ENCODE measurements at regions not wholly inside any gene's neighbourhood (a gene's known extent, or its start where the extent isn't known, plus 50 kb on each side); places are given as distances from the start of the nearest gene placed in this dataset.

DNA sequence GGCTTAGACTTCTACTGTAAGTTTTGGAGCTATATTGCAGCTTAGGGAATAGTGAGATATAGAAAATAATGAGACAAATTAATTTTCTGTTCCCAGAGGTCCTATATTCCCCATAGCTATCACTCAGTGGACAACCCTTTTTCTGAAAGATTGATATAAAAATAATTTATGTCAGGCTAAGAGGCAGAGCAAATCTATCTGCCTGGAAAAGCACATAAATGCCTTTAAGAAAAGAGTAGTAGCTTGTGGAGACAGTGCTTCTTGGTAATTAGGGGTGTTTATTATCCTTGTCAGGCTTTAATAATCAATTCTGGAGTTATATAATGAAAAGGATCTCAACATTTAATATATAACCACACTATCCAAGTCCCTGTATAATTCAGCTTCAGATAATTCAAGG lies 1162.8 kb upstream of the PCDH20 start:
- TF ChIP-seq EP300 (IDR thresholded peaks at IDR 0.05; ENCODE audit: borderline replicate concordance), result no peak
- TF ChIP-seq CREB1 (IDR thresholded peaks at IDR 0.05; ENCODE audit: low read depth), result no peak
- TF ChIP-seq ZBTB7A (IDR thresholded peaks at IDR 0.05; ENCODE audit: low read depth), result no peak
- TF ChIP-seq FOXM1 (IDR thresholded peaks at IDR 0.05; ENCODE audit: borderline replicate concordance, low read depth), result no peak
- TF ChIP-seq CEBPB (IDR thresholded peaks at IDR 0.05), result no peak
- no peak for TF ChIP-seq EGR1 (IDR thresholded peaks at IDR 0.05)
- no peak for TF ChIP-seq YY1 (IDR thresholded peaks at IDR 0.05; ENCODE audit: low read depth)
- no peak for TF ChIP-seq TEAD4 (IDR thresholded peaks at IDR 0.05)
- TF ChIP-seq, protein P1, sequence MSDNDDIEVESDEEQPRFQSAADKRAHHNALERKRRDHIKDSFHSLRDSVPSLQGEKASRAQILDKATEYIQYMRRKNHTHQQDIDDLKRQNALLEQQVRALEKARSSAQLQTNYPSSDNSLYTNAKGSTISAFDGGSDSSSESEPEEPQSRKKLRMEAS (IDR thresholded peaks at IDR 0.05), result no peak
- TF ChIP-seq, protein P2, sequence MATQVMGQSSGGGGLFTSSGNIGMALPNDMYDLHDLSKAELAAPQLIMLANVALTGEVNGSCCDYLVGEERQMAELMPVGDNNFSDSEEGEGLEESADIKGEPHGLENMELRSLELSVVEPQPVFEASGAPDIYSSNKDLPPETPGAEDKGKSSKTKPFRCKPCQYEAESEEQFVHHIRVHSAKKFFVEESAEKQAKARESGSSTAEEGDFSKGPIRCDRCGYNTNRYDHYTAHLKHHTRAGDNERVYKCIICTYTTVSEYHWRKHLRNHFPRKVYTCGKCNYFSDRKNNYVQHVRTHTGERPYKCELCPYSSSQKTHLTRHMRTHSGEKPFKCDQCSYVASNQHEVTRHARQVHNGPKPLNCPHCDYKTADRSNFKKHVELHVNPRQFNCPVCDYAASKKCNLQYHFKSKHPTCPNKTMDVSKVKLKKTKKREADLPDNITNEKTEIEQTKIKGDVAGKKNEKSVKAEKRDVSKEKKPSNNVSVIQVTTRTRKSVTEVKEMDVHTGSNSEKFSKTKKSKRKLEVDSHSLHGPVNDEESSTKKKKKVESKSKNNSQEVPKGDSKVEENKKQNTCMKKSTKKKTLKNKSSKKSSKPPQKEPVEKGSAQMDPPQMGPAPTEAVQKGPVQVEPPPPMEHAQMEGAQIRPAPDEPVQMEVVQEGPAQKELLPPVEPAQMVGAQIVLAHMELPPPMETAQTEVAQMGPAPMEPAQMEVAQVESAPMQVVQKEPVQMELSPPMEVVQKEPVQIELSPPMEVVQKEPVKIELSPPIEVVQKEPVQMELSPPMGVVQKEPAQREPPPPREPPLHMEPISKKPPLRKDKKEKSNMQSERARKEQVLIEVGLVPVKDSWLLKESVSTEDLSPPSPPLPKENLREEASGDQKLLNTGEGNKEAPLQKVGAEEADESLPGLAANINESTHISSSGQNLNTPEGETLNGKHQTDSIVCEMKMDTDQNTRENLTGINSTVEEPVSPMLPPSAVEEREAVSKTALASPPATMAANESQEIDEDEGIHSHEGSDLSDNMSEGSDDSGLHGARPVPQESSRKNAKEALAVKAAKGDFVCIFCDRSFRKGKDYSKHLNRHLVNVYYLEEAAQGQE (IDR thresholded peaks at IDR 0.05; ENCODE audit: low read depth), result no peak
- no peak for TF ChIP-seq NFIC (IDR thresholded peaks at IDR 0.05)
- TF ChIP-seq RAD21 (IDR thresholded peaks at IDR 0.05; ENCODE audit: low read depth), result no peak
- no peak for TF ChIP-seq TCF12 (IDR thresholded peaks at IDR 0.05; ENCODE audit: low read depth)
- TF ChIP-seq, protein P3, sequence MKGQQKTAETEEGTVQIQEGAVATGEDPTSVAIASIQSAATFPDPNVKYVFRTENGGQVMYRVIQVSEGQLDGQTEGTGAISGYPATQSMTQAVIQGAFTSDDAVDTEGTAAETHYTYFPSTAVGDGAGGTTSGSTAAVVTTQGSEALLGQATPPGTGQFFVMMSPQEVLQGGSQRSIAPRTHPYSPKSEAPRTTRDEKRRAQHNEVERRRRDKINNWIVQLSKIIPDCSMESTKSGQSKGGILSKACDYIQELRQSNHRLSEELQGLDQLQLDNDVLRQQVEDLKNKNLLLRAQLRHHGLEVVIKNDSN (IDR thresholded peaks at IDR 0.05), result no peak
- TF ChIP-seq TAF1 (IDR thresholded peaks at IDR 0.05; ENCODE audit: low read depth), result no peak

DNA sequence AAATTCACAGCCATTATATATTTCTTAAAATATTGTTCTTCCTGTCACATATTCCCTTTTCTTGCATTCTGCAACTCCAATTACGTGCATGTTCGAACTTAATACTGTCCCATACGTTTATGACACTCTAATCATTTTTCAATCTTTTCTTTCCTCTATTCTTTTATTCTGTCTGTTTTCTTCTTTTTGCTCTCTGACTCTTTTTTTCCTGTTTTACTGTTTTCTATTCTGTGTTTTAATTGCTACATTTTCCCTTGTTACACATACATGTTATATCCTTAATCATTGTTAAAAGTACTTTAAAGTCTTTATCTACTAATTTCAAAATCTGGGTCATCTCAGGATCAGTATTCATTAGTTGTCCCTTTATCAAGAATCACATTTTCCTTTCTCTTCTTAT lies 1149.1 kb upstream of the PCDH20 start:
- no peak for TF ChIP-seq TCF12 (IDR thresholded peaks at IDR 0.05; ENCODE audit: low read depth)
- TF ChIP-seq TEAD4 (IDR thresholded peaks at IDR 0.05), result no peak
- no peak for TF ChIP-seq FOXM1 (IDR thresholded peaks at IDR 0.05; ENCODE audit: borderline replicate concordance, low read depth)
- no peak for TF ChIP-seq EGR1 (IDR thresholded peaks at IDR 0.05)
- TF ChIP-seq NFIC (IDR thresholded peaks at IDR 0.05), result no peak
- no peak for TF ChIP-seq EP300 (IDR thresholded peaks at IDR 0.05; ENCODE audit: borderline replicate concordance)
- no peak for TF ChIP-seq YY1 (IDR thresholded peaks at IDR 0.05; ENCODE audit: low read depth)

DNA sequence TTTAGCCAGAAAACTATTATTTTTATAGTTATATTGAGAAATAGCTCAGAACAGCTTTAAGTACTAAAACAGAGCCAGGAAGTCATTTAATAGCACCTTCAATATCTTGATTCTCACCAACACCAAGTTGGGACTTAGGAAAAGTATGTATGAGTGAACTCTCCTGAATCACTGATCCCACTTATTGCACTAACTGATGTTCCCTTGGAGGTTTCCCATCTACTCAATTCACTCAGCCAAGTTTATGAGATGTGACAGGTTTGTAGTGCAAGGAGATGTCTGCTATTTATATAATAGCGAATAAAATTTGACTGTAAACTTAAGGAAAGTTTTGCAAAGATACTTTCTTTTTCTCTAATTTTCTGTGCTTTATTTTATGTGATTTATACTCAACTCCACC lies 1147.6 kb upstream of the PCDH20 start:
- TF ChIP-seq RAD21 (IDR thresholded peaks at IDR 0.05; ENCODE audit: low read depth) (no peak), EP300 (IDR thresholded peaks at IDR 0.05; ENCODE audit: borderline replicate concordance) (no peak), CEBPB (IDR thresholded peaks at IDR 0.05) (no peak), TCF12 (IDR thresholded peaks at IDR 0.05; ENCODE audit: low read depth) (no peak), CREB1 (IDR thresholded peaks at IDR 0.05; ENCODE audit: low read depth) (no peak)

DNA sequence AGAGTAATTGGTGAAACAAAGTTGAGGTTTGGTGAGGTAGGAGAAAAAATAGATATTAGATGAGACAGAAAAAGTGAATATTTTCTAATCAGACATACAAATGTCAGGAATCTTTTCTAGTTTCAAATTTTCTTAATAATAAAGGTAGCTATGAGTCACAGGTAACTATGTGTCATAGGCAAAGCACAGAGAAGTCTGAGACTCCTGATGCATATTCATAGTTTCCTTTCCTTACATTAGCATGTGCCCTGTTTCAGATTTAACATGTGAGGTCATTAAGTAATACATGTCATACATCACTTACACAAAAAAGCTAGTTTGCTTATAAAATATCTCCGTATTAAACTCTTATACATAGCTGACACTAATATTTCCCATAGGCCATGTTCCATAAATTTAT lies 1141.3 kb upstream of the PCDH20 start:
- TF ChIP-seq ZBTB7A (IDR thresholded peaks at IDR 0.05; ENCODE audit: low read depth) (no peak), YY1 (IDR thresholded peaks at IDR 0.05; ENCODE audit: low read depth) (no peak), RAD21 (IDR thresholded peaks at IDR 0.05; ENCODE audit: low read depth) (no peak), EP300 (IDR thresholded peaks at IDR 0.05; ENCODE audit: borderline replicate concordance) (no peak), FOXM1 (IDR thresholded peaks at IDR 0.05; ENCODE audit: borderline replicate concordance, low read depth) (no peak), CEBPB (IDR thresholded peaks at IDR 0.05) (no peak), TEAD4 (IDR thresholded peaks at IDR 0.05) (no peak), TAF1 (IDR thresholded peaks at IDR 0.05; ENCODE audit: low read depth) (no peak), TCF12 (IDR thresholded peaks at IDR 0.05; ENCODE audit: low read depth) (no peak), EGR1 (IDR thresholded peaks at IDR 0.05) (no peak), NFIC (IDR thresholded peaks at IDR 0.05) (no peak), CREB1 (IDR thresholded peaks at IDR 0.05; ENCODE audit: low read depth) (no peak)
- TF ChIP-seq, protein P2 (IDR thresholded peaks at IDR 0.05; ENCODE audit: low read depth), result no peak
- TF ChIP-seq, protein P3 (IDR thresholded peaks at IDR 0.05), result no peak
- TF ChIP-seq, protein P1 (IDR thresholded peaks at IDR 0.05), result no peak

DNA sequence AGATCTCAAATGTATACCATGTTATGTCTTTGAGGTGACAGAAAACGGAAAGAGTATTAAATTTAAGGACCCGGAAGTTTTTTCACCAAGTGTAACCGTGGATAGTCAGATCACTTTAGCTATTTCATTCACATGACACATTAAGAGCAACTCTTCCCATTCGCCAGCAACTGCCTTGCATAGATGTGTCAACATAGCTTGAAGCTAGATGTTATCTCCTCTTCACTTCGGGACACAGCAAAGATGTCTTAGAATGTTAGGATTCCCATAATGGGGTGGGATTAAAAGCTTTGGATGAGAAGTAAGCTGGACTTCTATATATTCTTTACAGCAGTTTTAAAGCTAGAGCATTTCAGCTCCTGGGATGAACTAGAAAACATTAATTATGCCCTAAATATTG lies 1135.9 kb upstream of the PCDH20 start:
- TF ChIP-seq YY1 (IDR thresholded peaks at IDR 0.05; ENCODE audit: low read depth) (no peak), EGR1 (IDR thresholded peaks at IDR 0.05) (no peak), TCF12 (IDR thresholded peaks at IDR 0.05; ENCODE audit: low read depth) (no peak), CREB1 (IDR thresholded peaks at IDR 0.05; ENCODE audit: low read depth) (no peak), NFIC (IDR thresholded peaks at IDR 0.05) (no peak), CEBPB (IDR thresholded peaks at IDR 0.05) (no peak), TEAD4 (IDR thresholded peaks at IDR 0.05) (no peak), FOXM1 (IDR thresholded peaks at IDR 0.05; ENCODE audit: borderline replicate concordance, low read depth) (no peak), TAF1 (IDR thresholded peaks at IDR 0.05; ENCODE audit: low read depth) (no peak), ZBTB7A (IDR thresholded peaks at IDR 0.05; ENCODE audit: low read depth) (no peak), RAD21 (IDR thresholded peaks at IDR 0.05; ENCODE audit: low read depth) (no peak), EP300 (IDR thresholded peaks at IDR 0.05; ENCODE audit: borderline replicate concordance) (no peak)
- TF ChIP-seq, protein P3 (IDR thresholded peaks at IDR 0.05), result no peak
- TF ChIP-seq, protein P1 (IDR thresholded peaks at IDR 0.05), result no peak
- TF ChIP-seq, protein P2 (IDR thresholded peaks at IDR 0.05; ENCODE audit: low read depth), result no peak
